ENCODE measurements at regions not wholly inside any gene's neighbourhood (a gene's known extent, or its start where the extent isn't known, plus 50 kb on each side); places are given as distances from the start of the nearest gene placed in this dataset.
"Not testable (repeated sequence)": the region's sequence is repeated elsewhere in the genome, so short reads cannot be mapped to it uniquely, and the experiment has no call there.

DNA sequence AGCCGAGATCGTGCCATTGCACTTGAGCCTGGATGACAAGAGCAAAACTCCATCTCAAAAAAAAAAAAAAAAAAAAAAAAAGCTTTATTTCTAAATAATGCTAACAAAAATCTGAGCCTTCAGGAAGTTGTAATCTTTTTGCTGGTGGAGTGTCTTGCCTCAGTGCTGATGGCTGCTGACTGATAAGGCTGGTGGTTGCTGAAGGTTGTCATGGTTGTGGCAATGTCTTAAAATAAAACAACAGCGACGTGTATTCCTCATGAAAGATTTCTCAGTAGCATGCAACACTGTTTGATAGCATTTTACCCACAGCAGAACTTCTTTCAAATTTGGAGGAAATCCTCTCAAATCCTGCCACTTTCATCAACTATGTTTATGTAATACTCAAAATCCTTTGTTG, 77.4 kb upstream of the PTPRG start:
- intact Hi-C loops (cut with DNase I): no loop called here
- DNase-seq: no peak
- TF ChIP-seq, protein P1, sequence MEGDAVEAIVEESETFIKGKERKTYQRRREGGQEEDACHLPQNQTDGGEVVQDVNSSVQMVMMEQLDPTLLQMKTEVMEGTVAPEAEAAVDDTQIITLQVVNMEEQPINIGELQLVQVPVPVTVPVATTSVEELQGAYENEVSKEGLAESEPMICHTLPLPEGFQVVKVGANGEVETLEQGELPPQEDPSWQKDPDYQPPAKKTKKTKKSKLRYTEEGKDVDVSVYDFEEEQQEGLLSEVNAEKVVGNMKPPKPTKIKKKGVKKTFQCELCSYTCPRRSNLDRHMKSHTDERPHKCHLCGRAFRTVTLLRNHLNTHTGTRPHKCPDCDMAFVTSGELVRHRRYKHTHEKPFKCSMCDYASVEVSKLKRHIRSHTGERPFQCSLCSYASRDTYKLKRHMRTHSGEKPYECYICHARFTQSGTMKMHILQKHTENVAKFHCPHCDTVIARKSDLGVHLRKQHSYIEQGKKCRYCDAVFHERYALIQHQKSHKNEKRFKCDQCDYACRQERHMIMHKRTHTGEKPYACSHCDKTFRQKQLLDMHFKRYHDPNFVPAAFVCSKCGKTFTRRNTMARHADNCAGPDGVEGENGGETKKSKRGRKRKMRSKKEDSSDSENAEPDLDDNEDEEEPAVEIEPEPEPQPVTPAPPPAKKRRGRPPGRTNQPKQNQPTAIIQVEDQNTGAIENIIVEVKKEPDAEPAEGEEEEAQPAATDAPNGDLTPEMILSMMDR (IDR thresholded peaks at IDR 0.05): no peak
- no peak for TF ChIP-seq POLR2A (IDR thresholded peaks at IDR 0.05)
- no peaks in the 10 kb centered on the region for H3K36me3 ChIP-seq
- H3K27ac ChIP-seq: no peak overlapping the region
- no peak overlapping the region for H3K4me3 ChIP-seq
- no peaks in the 10 kb centered on the region for H3K9me3 ChIP-seq
- WGBS, 2 donors: 73 to 88% methylated on average over 4 of the region's 4 CpGs
- H3K4me1 ChIP-seq: no peaks in the 10 kb centered on the region
- no peaks in the 10 kb centered on the region for H3K27me3 ChIP-seq

DNA sequence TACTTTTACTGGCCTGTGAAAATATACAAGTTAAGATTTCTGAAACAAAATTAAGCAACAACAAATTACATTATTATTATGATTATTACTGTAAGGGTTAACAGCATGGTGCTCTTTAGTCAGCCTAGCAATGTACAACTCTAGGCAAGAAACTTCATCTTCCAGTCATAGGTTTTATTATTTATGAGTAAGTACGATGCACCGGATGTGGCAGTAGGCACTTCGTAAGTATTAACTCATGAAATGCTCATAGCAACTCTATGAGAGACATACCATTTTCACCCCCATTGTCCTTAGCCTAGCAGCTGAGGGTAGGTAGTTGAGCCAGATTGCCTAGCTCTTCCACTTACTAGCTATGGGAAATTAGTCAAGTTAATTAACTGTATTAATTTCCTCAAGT, 68.0 kb upstream of the PTPRG start:
- no peak for DNase-seq
- no peaks in the 10 kb centered on the region for H3K9me3 ChIP-seq
- WGBS, 2 donors: 66 to 89% methylated on average over 3 of the region's 3 CpGs
- H3K27ac ChIP-seq: no peak overlapping the region
- H3K27me3 ChIP-seq: no peaks in the 10 kb centered on the region
- intact Hi-C loops (cut with DNase I): no loop called here
- no peak overlapping the region for H3K4me3 ChIP-seq
- H3K36me3 ChIP-seq: no peaks in the 10 kb centered on the region
- TF ChIP-seq POLR2A (IDR thresholded peaks at IDR 0.05): no peak
- no peaks in the 10 kb centered on the region for H3K4me1 ChIP-seq

DNA sequence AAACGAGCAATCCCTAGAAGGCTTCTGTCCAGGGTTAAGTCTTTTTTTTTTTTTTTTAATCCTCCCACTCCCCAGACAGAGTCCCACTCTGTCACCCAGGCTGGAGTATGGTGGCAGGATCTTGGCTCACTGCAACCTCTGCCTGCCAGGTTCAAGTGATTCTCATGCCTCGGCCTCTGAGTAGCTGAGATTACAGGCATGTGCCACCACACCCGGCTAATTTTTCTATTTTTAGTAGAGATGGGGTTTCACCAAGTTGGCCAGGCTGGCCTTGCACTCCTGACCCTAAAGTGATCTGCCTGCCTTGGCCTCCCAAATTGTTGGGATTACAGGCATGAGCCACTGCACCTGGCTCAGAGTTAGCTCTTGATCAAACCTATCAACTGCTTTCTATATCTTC, 67.1 kb upstream of the PTPRG start:
- H3K9me3 ChIP-seq; H3K27me3 ChIP-seq; intact Hi-C loops (cut with DNase I); H3K27ac ChIP-seq; H3K4me3 ChIP-seq; H3K4me1 ChIP-seq; DNase-seq; H3K36me3 ChIP-seq: not testable (repeated sequence)
- WGBS, 2 donors: 56 to 63% methylated on average over 2 of the region's 3 CpGs

DNA sequence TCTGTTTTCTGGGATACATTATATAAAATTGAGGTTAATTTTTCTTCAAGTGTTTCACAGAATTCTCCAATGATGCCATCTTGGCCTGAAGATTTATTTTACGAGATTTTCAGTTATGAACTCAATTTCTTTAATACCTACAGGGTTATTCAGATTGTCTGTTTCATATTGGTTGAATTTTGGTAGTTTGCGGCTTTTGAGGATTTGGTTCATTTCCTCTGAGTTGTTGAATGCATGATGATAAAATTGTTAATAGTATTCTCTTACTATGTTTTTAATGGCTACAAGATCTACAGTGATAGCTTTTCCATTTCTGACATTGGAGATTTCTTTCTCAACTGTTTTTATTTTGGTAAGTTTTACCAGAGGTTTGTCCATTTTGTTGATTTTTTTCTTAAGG, 63.9 kb upstream of the PTPRG start:
- no peak overlapping the region for H3K27ac ChIP-seq
- H3K36me3 ChIP-seq: no peaks in the 10 kb centered on the region
- TF ChIP-seq POLR2A (IDR thresholded peaks at IDR 0.05): no peak
- intact Hi-C loops (cut with DNase I): no loop called here
- no peaks in the 10 kb centered on the region for H3K4me1 ChIP-seq
- no peak for DNase-seq
- no peaks in the 10 kb centered on the region for H3K9me3 ChIP-seq
- H3K27me3 ChIP-seq: no peaks in the 10 kb centered on the region
- WGBS, 2 donors: 83 to 88% methylated on average over 2 of the region's 2 CpGs
- no peak overlapping the region for H3K4me3 ChIP-seq

DNA sequence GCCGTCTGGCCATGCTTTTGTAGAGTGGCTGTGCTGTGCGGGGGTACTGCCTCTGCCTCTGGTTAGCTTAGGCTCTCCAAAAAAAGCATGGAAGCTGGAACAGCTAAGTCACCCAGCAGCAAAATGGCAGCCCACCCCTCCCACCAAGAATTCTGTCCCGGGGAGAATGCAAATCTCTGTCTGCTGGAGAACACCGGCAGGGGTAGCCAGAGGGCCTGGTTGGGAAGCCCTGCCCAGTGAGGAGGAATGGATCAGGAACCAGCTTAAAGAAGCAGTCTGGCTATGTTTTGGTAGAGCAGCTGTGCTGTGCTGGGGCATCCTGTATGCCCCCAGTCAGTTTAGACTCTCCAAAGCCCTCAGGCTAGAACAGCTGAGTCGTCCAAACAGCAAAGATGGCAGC, 56.2 kb upstream of the PTPRG start:
- Histone ChIP-seq H3K9me3 (no peaks in the 10 kb centered on the region), H3K36me3 (no peaks in the 10 kb centered on the region), H3K27ac (no peak overlapping the region), H3K4me3 (no peak overlapping the region), H3K4me1 (no peaks in the 10 kb centered on the region), H3K27me3 (no peaks in the 10 kb centered on the region)
- TF ChIP-seq POLR2A (IDR thresholded peaks at IDR 0.05): no peak
- TF ChIP-seq, protein P1 (IDR thresholded peaks at IDR 0.05): no peak
- 80 to 100% methylated on average over 1 to 2 of the region's 5 CpGs for WGBS, 2 donors
- intact Hi-C loops (cut with DNase I): no loop called here
- no peak for DNase-seq

DNA sequence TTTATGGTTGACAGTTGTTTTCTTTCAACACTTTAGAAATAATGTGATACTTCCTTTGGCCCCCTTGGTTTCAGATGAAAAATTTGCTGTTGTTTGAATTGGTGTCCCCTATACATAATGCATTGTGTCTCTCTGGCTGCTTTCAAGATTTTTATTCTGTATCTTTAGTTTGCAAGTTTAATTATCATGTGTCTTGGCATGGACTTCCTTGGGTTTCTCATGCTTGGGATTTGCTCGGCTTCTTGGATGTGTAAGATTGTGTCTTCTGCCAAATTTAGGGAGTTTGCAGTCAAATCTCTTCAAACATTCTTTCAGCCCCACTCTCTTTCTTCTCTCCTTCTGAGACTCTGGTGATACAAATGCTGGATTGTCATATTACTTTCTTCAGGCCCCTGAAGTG, 53.4 kb upstream of the PTPRG start:
- WGBS, 2 donors: 47 to 56% methylated on average over 1 of the region's 1 CpG
- intact Hi-C loops (cut with DNase I): no loop called here
- no peak for DNase-seq
- no peaks in the 10 kb centered on the region for H3K36me3 ChIP-seq
- no peak overlapping the region for H3K27ac ChIP-seq
- H3K9me3 ChIP-seq: no peaks in the 10 kb centered on the region
- H3K4me3 ChIP-seq: no peak overlapping the region
- H3K4me1 ChIP-seq: no peaks in the 10 kb centered on the region
- no peaks in the 10 kb centered on the region for H3K27me3 ChIP-seq
- TF ChIP-seq POLR2A (IDR thresholded peaks at IDR 0.05): no peak
- TF ChIP-seq, protein P1 (IDR thresholded peaks at IDR 0.05): no peak
